M059J (cell line): ENCODE measurements at regions not wholly inside any gene's neighbourhood (a gene's known extent, or its start where the extent isn't known, plus 50 kb on each side); places are given as distances from the start of the nearest gene placed in this dataset.

ENCODE experiments used
- DNase-seq: peaks from one replicate; pipeline ENCODE4 v3.0.0-alpha.2; 2012; ENCODE audit warnings: low read depth

DNA sequence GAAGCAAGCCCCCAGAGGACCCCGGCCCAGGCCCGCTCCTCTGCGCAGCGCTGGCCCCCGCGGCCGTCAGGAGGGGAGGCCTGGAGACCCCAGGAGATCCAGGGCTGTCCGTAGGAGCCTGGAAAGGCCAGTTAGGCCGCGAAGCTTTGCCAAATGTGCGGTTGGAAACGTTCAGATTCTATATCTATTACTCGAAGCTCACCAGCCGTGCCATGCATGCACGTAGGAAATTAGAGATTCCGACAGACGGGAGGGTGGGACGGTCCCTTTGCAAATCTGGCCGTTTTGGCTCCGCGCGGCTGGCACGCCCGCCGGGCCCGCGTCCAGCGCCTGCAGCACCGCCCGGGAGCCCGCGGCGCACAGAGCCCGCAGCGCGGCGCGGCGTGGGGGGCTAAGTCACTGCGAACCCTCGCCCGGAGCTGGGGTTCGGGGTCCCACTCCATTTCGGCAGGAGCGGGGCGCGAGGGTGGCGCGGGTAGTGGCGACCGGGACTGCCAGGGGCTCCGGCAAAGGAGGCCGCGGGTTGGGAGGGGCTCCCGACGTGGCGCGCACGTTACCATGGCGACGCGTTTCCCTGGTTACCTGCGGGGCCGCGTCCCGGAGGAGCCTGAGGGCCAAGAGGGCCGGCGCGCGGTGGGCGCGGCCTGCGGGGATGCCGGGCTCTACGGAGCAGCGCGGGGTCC lies 488.6 kb upstream of the SMIM21 start:
- no peak for DNase-seq

GRCh38 chr18:75912829-75913228 lies 485.3 kb upstream of the SMIM21 start:
- no peak for DNase-seq

GRCh38 chr18:75904416-75904815 lies 476.9 kb upstream of the SMIM21 start:
- DNase-seq: no peak

DNA sequence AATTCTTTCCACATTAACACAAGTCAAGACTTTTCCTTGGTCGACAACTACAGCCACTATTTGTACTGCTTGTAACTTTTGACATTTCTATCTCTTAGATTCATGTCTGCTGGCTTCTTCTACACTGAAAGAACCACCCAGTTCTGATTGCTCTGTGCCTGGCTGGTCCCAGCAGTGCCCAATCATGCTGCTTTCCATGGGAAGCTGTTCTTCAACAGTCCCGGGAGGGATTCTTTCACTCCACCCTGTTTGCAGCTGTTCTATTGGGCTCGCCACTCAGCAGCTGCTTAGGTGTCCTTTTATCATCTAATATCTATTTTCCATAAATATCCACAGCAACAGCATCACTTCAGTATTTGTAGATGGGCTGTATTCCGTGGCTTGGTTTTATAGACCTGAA lies 471.1 kb upstream of the SMIM21 start:
- no peak for DNase-seq

DNA sequence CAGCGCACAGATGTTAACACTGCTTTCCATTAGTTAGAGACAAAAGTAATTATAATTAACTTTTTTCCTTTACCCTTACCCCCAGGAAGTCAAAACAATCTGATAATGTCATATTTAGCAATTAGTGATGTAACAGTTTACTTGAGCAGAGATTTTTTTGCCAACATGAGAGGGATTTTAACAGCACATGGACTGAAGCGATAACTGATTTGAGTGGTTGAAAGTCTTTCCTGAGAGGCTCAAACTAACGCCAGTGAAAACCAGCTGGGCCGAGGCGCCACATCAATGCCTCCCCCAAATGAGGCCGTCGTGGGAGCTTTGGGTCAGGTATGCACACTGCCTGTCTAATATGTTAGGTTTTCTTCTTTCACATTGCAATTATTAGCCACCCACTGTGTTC lies 469.9 kb upstream of the SMIM21 start:
- no peak for DNase-seq

- DNase-seq: peak; percentile 12
These were observed 469.4 kb upstream of the SMIM21 start for GRCh38 chr18:75896865-75897264.

DNA sequence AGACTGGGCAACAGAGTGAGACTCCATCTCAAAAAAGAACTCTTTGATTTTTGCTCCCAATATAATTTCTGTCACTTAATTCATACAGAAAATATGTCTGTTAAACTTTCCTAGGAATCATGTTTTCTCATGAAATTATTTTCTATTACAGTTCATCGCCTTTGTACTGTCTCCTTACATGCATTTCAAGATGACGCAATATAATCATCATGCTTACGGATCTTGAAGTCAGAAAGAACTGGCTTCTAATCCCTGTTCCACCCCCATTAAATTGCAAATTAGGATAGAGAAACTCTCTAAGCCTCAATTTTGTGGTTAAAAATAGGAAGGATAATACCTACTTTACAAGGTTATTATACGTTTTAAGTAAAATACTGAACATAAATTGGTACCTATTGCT lies 467.6 kb upstream of the SMIM21 start:
- no peak for DNase-seq

DNA sequence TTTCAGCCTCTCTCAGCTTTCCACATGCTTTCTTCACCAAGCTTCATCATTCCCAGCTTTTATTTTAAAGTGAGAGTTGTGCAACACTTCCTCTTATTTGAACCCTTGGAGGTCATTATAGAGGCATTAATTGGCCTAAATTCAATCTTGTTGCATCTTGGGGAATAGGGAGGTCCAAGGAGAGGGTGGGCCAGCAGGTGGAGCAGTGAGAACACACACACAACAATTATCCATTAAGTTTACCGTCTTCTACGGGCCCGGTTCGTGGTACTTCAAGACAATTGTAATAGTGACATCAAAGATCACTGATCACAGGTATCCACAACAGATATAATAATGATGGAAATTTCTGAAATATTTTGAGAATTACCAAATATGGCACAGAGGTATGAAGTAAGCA lies 457.2 kb upstream of the SMIM21 start:
- DNase-seq: no peak

- no peak for DNase-seq
These were observed 453.5 kb upstream of the SMIM21 start for GRCh38 chr18:75880925-75881504.

DNA sequence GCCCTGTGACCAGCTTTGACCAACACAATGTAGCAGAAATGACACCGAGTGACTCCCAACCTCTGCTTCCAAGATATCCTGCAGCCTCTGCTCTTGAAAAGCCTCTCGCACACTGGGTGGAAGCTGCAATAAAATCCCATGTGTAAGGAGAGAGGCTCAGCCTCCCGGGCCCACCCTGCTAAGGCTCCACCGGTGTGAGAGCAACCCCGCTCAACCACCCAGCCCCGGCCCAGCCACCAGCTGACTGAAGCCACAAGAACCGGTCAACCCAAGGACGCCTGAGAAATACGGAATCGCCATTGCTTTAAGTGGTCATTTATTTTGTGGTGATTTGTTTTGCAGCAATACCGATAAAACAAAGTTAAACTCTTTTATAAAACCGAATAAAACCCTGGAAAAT lies 452.8 kb upstream of the SMIM21 start:
- DNase-seq: no peak

- no peak for DNase-seq
These were observed 451.7 kb upstream of the SMIM21 start for GRCh38 chr18:75879196-75879595.

GRCh38 chr18:75875559-75875958 lies 448.1 kb upstream of the SMIM21 start:
- DNase-seq: no peak

- DNase-seq: no peak
These were observed 447.0 kb upstream of the SMIM21 start for GRCh38 chr18:75874401-75875089.

DNA sequence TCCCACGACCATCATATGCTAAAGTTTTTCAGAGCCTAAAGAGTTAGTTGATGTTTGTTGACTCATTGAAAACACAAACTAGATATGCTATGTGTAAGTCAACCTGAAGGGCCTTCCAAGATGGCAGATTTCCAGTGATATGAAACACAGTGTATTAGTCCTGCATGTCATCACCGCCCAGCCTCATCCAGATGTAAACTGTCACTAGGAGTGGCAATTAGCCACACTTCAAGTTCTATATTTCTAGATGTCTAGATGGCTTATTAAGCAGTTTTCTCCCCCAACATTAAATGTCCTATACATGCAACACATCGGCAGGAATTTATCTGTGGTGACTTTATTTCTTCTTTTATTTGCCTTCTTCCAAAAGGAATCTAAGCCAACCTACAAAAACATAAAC lies 444.1 kb upstream of the SMIM21 start:
- DNase-seq: no peak

DNA sequence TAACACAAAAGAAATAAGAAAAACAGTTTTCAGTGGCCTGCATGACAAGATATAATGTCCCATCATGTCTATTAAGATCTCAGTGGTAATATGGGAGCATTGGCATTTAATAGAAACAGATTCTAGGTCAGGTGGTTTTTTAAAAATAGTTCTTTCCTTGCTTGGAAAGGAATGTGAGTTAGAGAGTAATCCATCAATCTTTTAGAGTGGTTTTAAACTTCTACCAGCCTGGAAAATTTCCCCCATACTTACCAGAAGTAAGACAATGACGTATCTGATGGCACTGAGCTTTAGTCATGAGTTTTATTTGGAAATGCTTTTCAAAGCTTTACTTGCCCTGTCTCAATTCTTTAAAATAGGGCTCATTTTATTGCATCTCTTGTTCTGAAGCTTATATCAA lies 441.7 kb upstream of the SMIM21 start:
- DNase-seq: no peak

GRCh38 chr18:75868031-75868430 lies 440.5 kb upstream of the SMIM21 start:
- DNase-seq: no peak

DNA sequence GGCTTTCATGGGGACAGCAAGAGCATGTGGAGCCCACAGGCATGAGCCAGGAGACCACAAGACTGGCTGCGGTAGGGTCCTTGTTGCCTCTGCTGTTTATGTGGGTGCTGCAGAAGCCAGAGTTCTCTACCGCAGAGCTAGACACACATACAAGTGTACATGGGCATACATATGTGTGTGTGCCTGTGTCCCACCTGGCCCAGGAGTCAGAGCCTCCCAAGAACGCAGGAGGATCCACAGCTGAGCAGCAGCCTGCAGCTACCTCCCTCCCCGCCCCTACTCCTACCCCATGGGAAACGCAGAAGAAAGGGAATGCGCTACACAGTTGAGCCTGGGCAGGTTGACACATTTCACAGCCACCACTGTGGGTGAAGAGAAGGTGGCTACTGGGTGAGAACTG lies 438.1 kb upstream of the SMIM21 start:
- DNase-seq: no peak

- DNase-seq: no peak
These were observed 437.3 kb upstream of the SMIM21 start for GRCh38 chr18:75864816-75865215.

DNA sequence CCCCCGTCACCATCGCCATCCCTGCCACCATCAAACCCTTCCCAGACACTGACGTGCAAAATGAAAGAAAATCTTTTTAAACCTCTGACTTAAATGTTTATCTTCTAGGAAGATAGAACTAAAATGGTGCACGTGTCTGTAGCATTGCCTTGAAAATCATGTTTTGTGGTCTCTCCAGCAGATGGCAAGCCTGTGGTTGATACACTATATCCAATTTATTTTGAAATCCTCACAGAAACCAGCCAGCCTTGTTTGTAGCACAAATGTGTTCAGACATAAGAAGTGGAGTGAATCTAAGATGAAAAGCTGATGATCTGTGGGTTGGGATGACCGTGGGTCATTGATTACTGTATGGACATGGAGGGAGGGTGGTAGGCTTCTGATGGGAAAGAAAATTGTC lies 436.2 kb upstream of the SMIM21 start:
- DNase-seq: no peak

DNA sequence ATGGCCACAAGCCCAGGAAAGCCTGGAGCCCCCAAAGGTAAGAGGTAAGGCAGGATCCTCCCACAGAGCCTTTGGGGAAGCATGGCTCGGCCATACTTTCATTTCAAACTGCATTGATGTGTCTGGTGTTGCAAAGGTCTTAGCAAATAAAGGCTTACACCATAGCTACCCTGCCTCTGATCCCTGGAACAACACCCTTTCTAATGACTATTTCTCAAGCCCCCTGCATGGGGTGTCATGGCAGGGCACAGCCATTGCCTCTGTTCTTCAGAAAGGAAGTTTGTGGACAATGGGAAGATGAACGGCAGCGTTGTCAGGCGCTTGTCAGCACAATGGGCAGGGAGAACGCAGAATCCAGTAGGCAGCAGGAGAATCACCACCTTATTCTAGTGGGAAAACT lies 435.0 kb upstream of the SMIM21 start:
- DNase-seq: no peak

GRCh38 chr18:75860166-75860565 lies 432.7 kb upstream of the SMIM21 start:
- DNase-seq: no peak

DNA sequence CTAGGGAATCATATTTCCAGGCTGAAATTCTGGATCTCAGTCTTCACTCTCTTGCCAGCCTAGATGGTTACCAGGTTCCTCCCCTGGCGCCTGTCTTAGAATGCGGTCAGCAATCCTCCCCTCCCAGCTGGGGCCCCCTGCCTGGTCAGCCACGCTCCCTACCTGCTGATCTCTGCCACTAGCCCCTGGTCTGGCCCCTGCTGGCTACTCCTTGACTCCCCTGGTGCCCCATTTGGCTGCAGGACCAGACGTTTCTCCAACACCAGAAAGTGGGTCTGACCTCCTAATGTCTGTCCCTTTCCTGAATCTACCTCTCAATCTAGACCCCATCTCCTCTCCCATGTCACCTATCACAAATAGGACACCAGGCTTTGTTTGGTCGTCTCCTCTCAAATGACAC lies 432.0 kb upstream of the SMIM21 start:
- no peak for DNase-seq

- no peak for DNase-seq
These were observed 431.3 kb upstream of the SMIM21 start for GRCh38 chr18:75858754-75859153.

DNA sequence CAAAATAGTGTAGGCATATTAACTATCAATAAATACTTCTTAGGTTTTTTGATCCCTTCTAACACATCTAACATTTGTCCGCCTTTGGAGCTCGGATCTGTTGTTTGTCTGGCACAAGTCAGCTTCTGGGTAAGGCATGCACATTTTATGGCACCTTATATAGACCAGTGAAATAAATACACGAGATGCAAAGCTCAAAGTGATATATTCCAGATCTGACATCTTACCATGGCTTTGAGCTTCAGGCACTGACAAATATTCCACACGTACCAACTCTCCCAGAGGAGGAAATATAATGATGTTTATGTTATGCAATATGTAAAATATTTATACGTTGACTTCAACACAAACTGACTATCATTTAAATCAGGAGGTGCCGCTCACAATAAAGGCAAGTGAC lies 430.1 kb upstream of the SMIM21 start:
- no peak for DNase-seq
